ENCODE measurements at regions not wholly inside any gene's neighbourhood (a gene's known extent, or its start where the extent isn't known, plus 50 kb on each side); places are given as distances from the start of the nearest gene placed in this dataset.

DNA sequence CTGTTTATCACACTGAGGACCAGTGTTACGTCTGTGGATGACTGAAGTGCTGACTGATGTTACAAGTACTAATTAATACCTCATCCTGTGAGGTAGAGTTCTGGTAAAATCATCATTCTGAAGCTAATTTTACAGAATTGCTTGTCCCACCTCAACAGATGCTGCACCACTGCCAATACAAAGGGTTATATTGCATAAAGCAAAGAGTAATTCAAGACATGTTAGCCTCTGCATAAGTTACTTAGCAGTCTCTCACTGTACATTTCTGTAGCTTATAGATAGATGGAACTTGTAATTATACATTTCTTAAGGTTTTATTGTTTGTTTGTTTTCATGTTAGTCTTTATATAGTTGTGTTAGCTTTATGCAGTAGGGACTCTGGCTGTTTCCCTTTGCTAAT is 513.6 kb downstream of the ANXA1 start:
- no peak overlapping the region for H3K4me3 Mint-ChIP-seq
- H3K4me1 Mint-ChIP-seq (ENCODE audit: low read depth) = no peaks in the 10 kb centered on the region
- no peaks in the 10 kb centered on the region for H3K27me3 Mint-ChIP-seq
- no peaks in the 10 kb centered on the region for H3K36me3 Mint-ChIP-seq
- no peak overlapping the region for H3K27ac Mint-ChIP-seq
- no peaks in the 10 kb centered on the region for H3K9me3 Mint-ChIP-seq (ENCODE audit: low read depth)

DNA sequence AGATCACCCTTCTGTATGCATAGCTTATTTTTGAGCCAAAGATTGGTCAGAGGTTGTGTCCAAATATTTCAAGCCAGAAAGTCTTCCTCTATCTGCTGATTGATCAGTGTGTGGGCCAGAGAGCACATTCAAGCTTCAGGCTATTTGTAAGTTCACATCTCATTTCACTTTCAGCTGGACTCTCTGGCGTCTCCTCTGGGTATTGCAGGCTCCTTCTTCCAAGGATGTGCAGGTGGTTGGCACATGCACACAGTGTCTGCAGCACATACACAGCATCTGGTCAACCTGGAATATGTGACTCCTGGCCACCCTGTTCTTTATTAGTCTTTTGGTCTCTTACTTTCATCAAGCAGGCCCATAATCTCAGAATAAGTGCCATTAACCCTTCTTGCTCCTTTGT is 516.1 kb downstream of the ANXA1 start:
- H3K27me3 Mint-ChIP-seq = no peaks in the 10 kb centered on the region
- H3K36me3 Mint-ChIP-seq = no peaks in the 10 kb centered on the region
- H3K27ac Mint-ChIP-seq = no peak overlapping the region
- no peaks in the 10 kb centered on the region for H3K4me1 Mint-ChIP-seq (ENCODE audit: low read depth)
- no peaks in the 10 kb centered on the region for H3K9me3 Mint-ChIP-seq (ENCODE audit: low read depth)
- H3K4me3 Mint-ChIP-seq = no peak overlapping the region

- H3K9me3 Mint-ChIP-seq (ENCODE audit: low read depth) = no peaks in the 10 kb centered on the region
- H3K4me3 Mint-ChIP-seq = no peak overlapping the region
- no peaks in the 10 kb centered on the region for H3K4me1 Mint-ChIP-seq (ENCODE audit: low read depth)
- no peak overlapping the region for H3K27ac Mint-ChIP-seq
- H3K36me3 Mint-ChIP-seq = no peaks in the 10 kb centered on the region
- H3K27me3 Mint-ChIP-seq = no peaks in the 10 kb centered on the region
These were observed 529.2 kb downstream of the ANXA1 start for GRCh38 chr9:73680831-73681230.

DNA sequence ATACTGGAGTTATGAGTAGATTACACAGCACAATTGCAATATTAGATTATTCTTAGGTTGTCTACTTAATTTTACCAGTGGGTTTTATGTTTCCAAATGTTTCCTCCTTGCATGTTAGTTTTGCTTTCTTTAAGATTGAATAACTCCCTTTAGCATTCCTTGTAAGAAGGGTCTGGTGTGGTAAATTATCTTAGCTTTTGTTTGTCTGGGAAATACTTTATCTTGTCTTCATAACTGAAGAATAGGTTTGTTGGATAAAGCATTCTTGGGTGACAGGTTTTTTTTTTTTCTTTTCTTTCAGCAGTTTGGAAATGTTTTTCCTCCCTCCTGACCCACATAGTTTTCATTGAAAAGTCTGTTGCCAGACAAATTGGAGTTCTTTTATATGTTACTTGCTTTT is 531.1 kb downstream of the ANXA1 start:
- Mint-ChIP-seq H3K4me3 (no peak overlapping the region), H3K9me3 (ENCODE audit: low read depth) (no peaks in the 10 kb centered on the region), H3K36me3 (no peaks in the 10 kb centered on the region), H3K27ac (no peak overlapping the region), H3K27me3 (no peaks in the 10 kb centered on the region), H3K4me1 (ENCODE audit: low read depth) (no peaks in the 10 kb centered on the region)

GRCh38 chr9:73683862-73684591 is 532.4 kb downstream of the ANXA1 start:
- no peak overlapping the region for H3K27ac Mint-ChIP-seq
- no peaks in the 10 kb centered on the region for H3K4me1 Mint-ChIP-seq (ENCODE audit: low read depth)
- peaks cover 4% of the 10 kb centered on the region for H3K9me3 Mint-ChIP-seq (ENCODE audit: low read depth)
- no peak overlapping the region for H3K4me3 Mint-ChIP-seq
- no peaks in the 10 kb centered on the region for H3K27me3 Mint-ChIP-seq
- no peaks in the 10 kb centered on the region for H3K36me3 Mint-ChIP-seq

DNA sequence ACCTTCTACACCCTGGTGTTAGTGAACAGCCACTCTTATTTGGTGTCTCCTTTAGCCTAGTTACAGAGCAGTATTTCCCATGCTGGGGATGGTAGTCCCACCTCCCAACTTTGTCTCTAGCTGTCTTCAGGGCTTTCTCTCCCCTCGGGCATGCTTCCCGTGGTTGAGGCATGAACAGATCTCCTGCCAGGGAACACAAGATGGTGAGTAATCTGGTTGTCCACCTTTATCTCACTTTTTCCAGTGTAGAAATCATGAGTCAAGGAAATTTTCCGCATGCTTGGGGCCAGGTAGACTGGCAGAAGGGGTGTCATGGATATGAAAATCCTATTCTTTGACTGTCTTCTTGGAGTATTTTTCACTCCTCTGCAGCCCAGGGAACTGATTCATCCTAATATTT is 532.9 kb downstream of the ANXA1 start:
- Mint-ChIP-seq H3K4me3 (no peak overlapping the region), H3K9me3 (ENCODE audit: low read depth) (peaks cover 4% of the 10 kb centered on the region), H3K27me3 (no peaks in the 10 kb centered on the region), H3K27ac (no peak overlapping the region), H3K4me1 (ENCODE audit: low read depth) (no peaks in the 10 kb centered on the region), H3K36me3 (no peaks in the 10 kb centered on the region)

- Mint-ChIP-seq H3K4me1 (ENCODE audit: low read depth) (no peaks in the 10 kb centered on the region), H3K36me3 (no peaks in the 10 kb centered on the region), H3K4me3 (no peak overlapping the region), H3K27me3 (no peaks in the 10 kb centered on the region), H3K27ac (no peak overlapping the region), H3K9me3 (ENCODE audit: low read depth) (peaks cover 4% of the 10 kb centered on the region)
These were observed 534.1 kb downstream of the ANXA1 start for GRCh38 chr9:73685786-73686185.

DNA sequence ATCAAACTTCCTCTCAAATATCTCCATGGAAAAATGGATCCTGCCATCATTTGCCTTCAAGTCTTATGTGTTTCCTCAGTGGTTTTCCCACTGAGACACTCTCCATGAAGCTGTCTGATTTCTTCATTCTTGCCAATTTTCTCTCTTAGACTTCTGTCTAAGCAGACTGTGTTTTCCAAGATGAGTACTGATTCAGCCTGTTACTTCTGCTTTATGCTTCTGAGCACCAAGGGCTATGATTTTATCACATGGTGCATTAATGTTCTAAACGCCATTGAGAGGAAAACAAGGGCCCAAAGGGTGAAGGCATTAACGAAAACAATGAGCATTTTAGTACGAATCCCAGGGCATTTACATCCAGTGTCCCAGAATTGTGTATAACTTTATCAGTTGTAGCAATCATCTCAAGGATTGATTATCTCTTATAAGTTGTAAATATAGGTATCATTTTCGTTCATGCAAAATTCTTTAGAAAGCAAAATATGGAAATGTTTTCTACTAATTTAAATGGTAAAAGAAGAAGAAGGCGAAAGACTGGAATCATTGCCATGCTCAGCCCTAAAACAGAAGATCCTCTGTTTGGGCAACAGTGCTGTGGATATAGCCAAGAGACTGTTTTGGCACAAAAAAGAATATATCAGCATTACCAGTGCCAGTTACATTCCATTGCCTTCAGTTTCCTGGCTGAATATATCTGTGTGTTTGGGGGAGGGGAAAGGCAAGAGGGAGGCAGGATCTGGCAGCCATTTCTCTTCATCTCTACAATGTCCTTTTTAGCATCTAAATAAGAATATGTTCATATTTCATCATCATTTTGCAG is 537.6 kb downstream of the ANXA1 start:
- H3K4me3 Mint-ChIP-seq = no peak overlapping the region
- H3K4me1 Mint-ChIP-seq (ENCODE audit: low read depth) = no peaks in the 10 kb centered on the region
- H3K36me3 Mint-ChIP-seq = no peaks in the 10 kb centered on the region
- no peaks in the 10 kb centered on the region for H3K27me3 Mint-ChIP-seq
- H3K27ac Mint-ChIP-seq = no peak overlapping the region
- peaks cover 9% of the 10 kb centered on the region for H3K9me3 Mint-ChIP-seq (ENCODE audit: low read depth)

- Mint-ChIP-seq H3K27ac (no peak overlapping the region), H3K4me3 (no peak overlapping the region), H3K9me3 (ENCODE audit: low read depth) (no peaks in the 10 kb centered on the region), H3K27me3 (no peaks in the 10 kb centered on the region), H3K4me1 (ENCODE audit: low read depth) (no peaks in the 10 kb centered on the region), H3K36me3 (no peaks in the 10 kb centered on the region)
These were observed 549.9 kb downstream of the ANXA1 start for GRCh38 chr9:73701415-73702057.

- no peaks in the 10 kb centered on the region for H3K4me1 Mint-ChIP-seq (ENCODE audit: low read depth)
- H3K4me3 Mint-ChIP-seq = no peak overlapping the region
- no peak overlapping the region for H3K27ac Mint-ChIP-seq
- H3K27me3 Mint-ChIP-seq = no peaks in the 10 kb centered on the region
- peaks cover 5% of the 10 kb centered on the region for H3K9me3 Mint-ChIP-seq (ENCODE audit: low read depth)
- no peaks in the 10 kb centered on the region for H3K36me3 Mint-ChIP-seq
These were observed 562.6 kb downstream of the ANXA1 start for GRCh38 chr9:73714294-73714693.

DNA sequence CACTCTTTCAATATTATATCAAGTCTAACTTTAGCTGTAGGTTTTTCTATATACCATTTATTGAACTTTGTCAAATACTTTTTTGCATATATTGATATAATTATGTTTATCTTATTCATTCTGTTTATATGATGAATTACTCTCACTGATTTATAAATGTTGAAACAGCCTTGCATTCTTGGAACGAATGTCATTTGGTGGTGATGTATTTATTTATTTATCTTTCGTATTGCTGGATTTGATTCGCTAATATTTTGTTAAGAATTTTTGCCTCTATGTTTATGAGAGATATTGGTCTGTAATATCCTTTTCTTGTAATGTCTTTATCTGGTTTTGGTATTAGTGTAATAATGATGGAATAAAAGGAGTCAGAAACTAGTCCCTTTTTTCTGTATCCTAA is 563.9 kb downstream of the ANXA1 start:
- no peak overlapping the region for H3K27ac Mint-ChIP-seq
- no peaks in the 10 kb centered on the region for H3K27me3 Mint-ChIP-seq
- H3K4me3 Mint-ChIP-seq = no peak overlapping the region

GRCh38 chr9:73719660-73720059 is 568.0 kb downstream of the ANXA1 start:
- Mint-ChIP-seq H3K27me3 (no peaks in the 10 kb centered on the region), H3K36me3 (no peaks in the 10 kb centered on the region), H3K9me3 (ENCODE audit: low read depth) (peaks cover 5% of the 10 kb centered on the region), H3K4me3 (no peak overlapping the region), H3K27ac (no peak overlapping the region), H3K4me1 (ENCODE audit: low read depth) (no peaks in the 10 kb centered on the region)

More for the DNA sequence above, 563.9 kb downstream of the ANXA1 start:
- H3K4me1 Mint-ChIP-seq (ENCODE audit: low read depth) = no peaks in the 10 kb centered on the region
- H3K9me3 Mint-ChIP-seq (ENCODE audit: low read depth) = peaks cover 5% of the 10 kb centered on the region
- H3K36me3 Mint-ChIP-seq = no peaks in the 10 kb centered on the region

DNA sequence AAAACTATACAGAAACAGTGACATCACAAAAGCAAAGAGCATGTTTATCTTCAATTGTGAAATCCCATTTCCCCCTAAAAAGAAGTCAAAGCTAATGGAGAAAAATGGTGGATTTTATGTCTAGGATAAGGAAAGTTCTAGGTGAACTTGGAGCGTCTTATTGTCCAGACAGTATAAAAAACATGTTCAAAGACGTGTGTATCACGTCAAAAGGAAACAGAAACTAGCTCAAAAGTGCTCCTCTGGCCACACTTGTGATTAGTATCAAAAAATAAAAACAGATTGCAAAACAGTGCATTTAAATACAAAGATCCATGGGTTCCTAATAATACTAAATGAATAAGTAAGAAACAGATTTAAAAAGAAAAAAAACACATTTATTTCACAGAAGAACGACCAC is 568.9 kb downstream of the ANXA1 start:
- H3K9me3 Mint-ChIP-seq (ENCODE audit: low read depth) = peaks cover 5% of the 10 kb centered on the region
- no peak overlapping the region for H3K4me3 Mint-ChIP-seq
- H3K36me3 Mint-ChIP-seq = no peaks in the 10 kb centered on the region

DNA sequence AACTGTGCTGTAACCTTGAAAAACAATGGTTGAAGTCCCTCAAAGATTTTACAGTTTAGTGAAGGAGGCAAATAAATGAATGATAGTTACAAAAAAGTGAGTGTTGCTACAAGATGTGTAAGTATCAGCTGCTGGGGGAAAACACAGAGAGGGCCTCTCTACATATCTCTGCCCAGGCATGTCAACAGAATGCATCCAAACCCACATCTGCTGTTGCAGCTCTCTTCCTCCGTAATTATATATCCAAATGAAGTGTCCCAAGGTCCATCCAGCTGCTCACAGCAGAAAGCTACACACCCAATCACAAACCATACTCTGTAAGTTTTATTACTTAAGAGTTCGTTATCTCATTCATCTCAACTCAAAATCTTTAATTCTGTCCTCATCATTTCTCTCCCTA is 584.6 kb downstream of the ANXA1 start:
- Mint-ChIP-seq H3K27ac (no peak overlapping the region), H3K27me3 (no peaks in the 10 kb centered on the region), H3K36me3 (no peaks in the 10 kb centered on the region), H3K4me3 (no peak overlapping the region), H3K4me1 (ENCODE audit: low read depth) (no peaks in the 10 kb centered on the region), H3K9me3 (ENCODE audit: low read depth) (no peaks in the 10 kb centered on the region)

More for the DNA sequence above, 568.9 kb downstream of the ANXA1 start:
- H3K4me1 Mint-ChIP-seq (ENCODE audit: low read depth) = no peaks in the 10 kb centered on the region
- no peak overlapping the region for H3K27ac Mint-ChIP-seq
- H3K27me3 Mint-ChIP-seq = no peaks in the 10 kb centered on the region

GRCh38 chr9:73738741-73739530 is 587.3 kb downstream of the ANXA1 start:
- Mint-ChIP-seq H3K36me3 (no peaks in the 10 kb centered on the region), H3K27me3 (no peaks in the 10 kb centered on the region), H3K27ac (no peak overlapping the region), H3K9me3 (ENCODE audit: low read depth) (no peaks in the 10 kb centered on the region), H3K4me1 (ENCODE audit: low read depth) (no peaks in the 10 kb centered on the region), H3K4me3 (no peak overlapping the region)

Data from activated naive CD8-positive, alpha-beta T cell (primary cell).